ENCODE measurements at regions not wholly inside any gene's neighbourhood (a gene's known extent, or its start where the extent isn't known, plus 50 kb on each side); places are given as distances from the start of the nearest gene placed in this dataset.
"Not testable (repeated sequence)": the region's sequence is repeated elsewhere in the genome, so short reads cannot be mapped to it uniquely, and the experiment has no call there.

DNA sequence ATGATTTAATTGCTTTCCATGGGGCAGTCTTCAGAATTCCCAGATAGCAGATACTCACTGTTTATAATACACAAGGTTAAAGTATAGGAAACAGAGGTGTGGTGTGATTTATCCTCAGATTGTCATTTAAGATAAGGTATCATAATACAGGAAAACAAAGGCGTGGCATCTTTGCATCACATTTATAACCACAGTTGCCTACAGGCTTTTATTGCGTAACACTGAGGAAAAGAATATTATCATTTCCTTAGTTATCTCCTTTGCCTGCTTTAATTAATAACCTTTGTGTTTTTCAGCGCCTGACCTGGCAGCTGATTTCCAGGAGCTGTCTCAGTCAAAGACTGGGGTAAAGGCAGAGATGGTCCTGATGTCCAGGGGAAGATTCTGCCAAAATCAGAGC is 68.8 kb downstream of the SSX7 start:
- no peak for DNase-seq

DNA sequence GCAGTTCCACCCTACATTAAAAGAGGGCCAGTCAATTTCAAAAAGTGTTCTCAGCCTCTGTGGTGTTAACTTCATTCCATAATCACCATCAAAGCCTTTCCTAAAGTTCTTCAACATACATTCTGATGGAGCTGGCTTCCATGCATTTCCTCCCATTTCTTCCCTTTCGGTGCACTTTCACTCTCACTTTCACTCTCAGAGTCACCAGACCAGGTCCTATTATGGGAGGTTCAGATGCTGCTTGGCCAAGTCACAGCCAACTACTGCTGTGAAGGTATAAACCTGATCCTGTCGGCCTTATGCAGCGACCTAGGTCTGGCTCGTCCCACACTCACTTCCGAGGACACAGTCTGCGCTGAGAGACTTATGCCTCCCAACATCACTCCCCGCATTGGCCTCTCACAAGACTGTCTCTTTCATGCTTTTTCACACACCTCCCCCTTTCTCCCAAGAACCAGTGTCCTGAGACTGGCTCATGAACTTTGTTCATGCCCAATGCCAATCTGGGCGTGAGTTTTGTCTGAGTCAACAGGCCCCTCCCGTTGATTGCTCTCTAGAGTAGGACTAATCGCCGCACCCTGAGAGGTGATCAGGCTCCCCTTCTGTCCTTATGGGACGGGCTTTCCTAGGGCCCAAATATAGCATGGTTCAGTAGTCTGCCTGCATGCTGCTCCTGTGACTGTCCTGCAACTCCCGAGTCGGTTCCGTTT is 60.8 kb upstream of the XAGE1B start:
- DNase-seq = no peak

DNA sequence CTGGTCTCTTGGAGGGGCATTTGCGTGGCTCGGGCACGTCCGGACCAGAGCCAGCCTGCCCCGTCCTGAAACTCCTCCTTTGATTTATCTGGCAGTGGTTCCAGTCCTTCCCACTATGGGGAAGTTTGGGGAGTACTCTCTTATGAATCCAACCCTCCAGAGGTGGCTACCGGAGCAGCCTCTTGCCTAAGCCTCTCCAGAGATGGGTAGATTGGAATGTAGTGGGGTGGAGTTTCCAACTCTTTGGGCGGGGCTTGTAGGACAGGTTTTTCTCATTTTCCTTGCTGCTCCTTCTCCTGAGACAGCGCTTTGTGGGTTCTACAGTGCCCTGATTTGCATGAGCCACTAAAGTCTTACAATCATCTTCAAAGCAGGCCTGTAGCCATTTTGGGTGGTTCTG is 60.1 kb upstream of the XAGE1B start:
- DNase-seq = no peak

DNA sequence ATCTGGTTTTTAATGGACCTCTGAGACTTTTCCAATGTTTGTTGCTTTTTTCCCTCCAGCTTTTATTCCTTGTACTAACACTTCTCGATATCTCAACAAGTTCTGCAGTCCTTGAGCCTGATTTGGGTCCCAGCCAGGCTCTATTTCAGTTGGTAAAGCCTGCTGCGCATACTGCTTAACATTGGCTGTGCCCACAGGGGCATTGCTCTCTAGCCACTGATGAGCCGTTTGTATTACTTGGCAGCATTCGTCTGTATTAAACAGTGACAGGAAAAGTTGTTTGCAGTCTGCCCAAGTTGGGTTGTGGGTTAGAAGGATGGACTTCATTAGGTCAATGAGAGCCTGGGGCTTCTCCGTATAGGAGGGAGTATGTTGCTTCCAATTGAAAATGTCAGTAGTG is 59.6 kb upstream of the XAGE1B start:
- no peak for DNase-seq

DNA sequence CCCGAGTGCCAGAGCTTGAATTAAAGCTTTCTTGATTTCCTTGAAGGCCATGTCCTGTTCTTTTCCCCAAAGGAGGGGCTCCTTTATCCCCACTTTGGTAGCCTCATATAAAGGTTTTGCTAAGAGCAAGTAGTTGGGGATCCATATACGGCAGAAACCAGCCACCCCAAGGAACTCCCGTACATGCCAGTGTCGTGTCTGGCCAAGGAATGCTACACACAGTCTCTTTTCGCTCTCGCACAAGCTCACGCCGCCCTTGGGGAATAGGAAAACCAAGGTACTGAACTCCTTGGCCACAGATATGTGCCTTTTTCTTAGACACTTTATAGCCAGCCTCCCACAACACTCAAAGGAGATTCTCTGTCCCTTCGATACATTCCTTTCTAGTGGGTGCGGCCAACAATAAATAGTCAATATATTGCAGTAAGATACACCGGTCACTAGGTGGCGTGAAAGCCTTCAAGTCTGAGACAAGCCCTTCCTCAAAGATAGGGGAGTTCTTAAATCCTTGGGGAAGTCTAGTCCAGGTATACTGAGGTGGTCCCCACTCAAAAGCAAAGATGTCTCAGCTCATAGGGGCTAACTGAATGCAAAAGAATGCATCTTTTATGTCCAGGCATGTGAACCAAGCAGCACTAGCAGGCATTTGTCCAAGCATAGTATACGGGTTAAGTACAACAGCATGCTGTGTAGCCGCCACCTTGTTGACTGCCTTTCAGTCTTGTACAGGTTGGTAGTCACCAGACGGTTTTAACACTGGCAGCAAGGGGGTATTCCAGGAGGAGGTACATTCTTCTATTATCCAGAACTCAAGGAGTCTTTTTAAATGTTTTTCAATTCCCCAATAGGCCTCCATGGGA is 57.8 kb upstream of the XAGE1B start:
- DNase-seq = peak; percentile 59

DNA sequence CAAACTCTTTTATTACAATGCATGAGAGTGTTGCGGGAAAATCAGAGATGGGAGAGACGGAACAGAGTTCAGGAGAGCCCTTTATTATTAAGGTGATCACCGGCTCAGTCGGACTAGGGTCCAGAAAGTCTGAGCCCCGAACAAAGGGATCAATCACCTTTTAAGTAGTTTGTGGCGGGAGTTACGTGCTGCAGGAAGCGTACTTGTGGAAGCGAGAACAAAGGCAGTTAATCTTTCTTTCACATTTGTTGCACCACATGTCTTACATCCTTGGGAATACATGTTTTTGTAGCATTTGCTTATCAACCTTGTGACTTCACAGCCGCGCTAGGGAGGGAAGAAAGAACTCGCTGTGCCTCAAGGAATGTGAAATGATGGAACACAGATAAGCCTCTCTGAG is 51.3 kb upstream of the XAGE1B start:
- DNase-seq = not testable (repeated sequence)

Data from OCI-M1 (cell line).